Pancreas (tissue), 10 donors: ENCODE measurements at regions not wholly inside any gene's neighbourhood (a gene's known extent, or its start where the extent isn't known, plus 50 kb on each side); places are given as distances from the start of the nearest gene placed in this dataset.

Experiments used
- ATAC-seq, 4 donors: fragments of 200-7000 bp; cut with Tn5 transposase; one replicate each; pipeline versions ENCODE4 v1.8.0 to v1.9.1; 2020; ENCODE audit warnings: mild to moderate bottlenecking in 4 of 4, moderate library complexity in 4 of 4
- DNase-seq, 6 donors: peaks; one replicate each; pipeline ENCODE4 v3.0.0-alpha.2; 2020
- FAIRE-seq: peaks from 2 replicates; lab custom pipeline; 2012; peaks lifted over from hg19 to GRCh38; lab: Jason Lieb, UNC
- H3K27ac ChIP-seq, 4 donors: fragments of 200-600 bp; sonication (generic); 1 replicate in 3 of 4; 2 replicates in 1 of 4; pipeline versions ENCODE4 v1.5.0 to v1.8.0; 2020
- H3K27me3 ChIP-seq, 4 donors: fragments of 200-600 bp; one replicate each; pipeline ENCODE4 v1.8.0; 2021
- H3K36me3 ChIP-seq, 3 donors: fragments of 200-600 bp; sonication (generic) in 1 of 3; one replicate each; pipeline versions ENCODE4 v1.5.0 to v1.8.0; 2020 to 2021
- H3K4me1 ChIP-seq, 3 donors: fragments of 200-600 bp; one replicate each; pipeline ENCODE4 v1.8.0; 2021
- H3K4me3 ChIP-seq, 4 donors: fragments of 200-600 bp; sonication (generic) in 2 of 4; one replicate each; pipeline versions ENCODE4 v1.5.0 to v1.8.0; 2020 to 2021
- H3K9me3 ChIP-seq, 4 donors: fragments of 200-600 bp; one replicate each; pipeline ENCODE4 v1.8.0; 2021
- WGBS, 2 donors: extraction: QIAGEN DNeasy Blood & Tissue Kit; methylation state at CpG; one replicate each; pipeline ENCODE4 v1.1.7; 2013; 5-methylcytosine and 5-hydroxymethylcytosine counted together
- intact Hi-C, 3 donors: fragments of 100-400 bp; cut with DNase I; formaldehyde crosslinking; loops; one replicate each; pipeline versions ENCODE4 v1.11.1 to v1.14.2; 2022
- TF ChIP-seq, protein P1 (sequence below), 4 donors: fragments of 200-600 bp; sonication (generic) in 3 of 4; IDR thresholded peaks; one replicate each; pipeline versions ENCODE4 v1.5.0 to v1.8.0; 2021; ENCODE audit warnings: antibody characterized with exemption in 4 of 4
- donor health status: healthy with polysubstance abuse.
- donor health status: DM: no; HTN: no; CAD: no; lungs with moderate emphysema.
- donor health status: DM: no; HTN: no; CAD: no.
- donor health status: control.
- donor health status: control.
- donor health status: Bipolar disorder and iron deficiency.
- donor health status: DM: yes; HTN: yes; CAD: no.
- donor health status: DM: no; HTN: no; CAD: no.
- donor health status: DM: no; HTN: no; CAD: no.
- donor health status: DM: yes; HTN: yes; CAD: no.

DNA sequence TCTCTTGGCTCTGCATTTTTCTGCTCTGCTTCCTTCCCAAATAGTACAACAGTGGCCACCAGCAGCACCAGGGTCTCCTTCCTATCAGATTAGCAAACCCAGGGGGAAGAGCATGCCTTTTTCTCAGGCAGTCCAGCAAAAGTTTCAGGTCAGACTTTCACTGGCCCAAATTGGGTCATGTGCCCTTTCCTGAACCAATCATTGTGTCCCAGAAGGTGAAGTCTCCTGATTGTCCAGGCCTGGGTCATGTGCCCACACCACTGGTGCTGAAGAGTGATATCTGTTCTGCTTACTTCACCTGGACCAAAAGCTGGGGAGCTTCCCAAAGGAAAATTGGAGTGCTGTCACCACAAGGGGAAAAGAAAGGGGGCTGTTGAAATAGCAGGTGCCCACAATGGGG lies 64.1 kb upstream of the ALX4 start:
- DNase-seq, result no peak
- Histone ChIP-seq H3K9me3 (no peaks in the 10 kb centered on the region), H3K4me1 (no peaks in the 10 kb centered on the region), H3K4me3 (no peak overlapping the region), H3K27ac (no peak overlapping the region), H3K36me3 (no peaks in the 10 kb centered on the region), H3K27me3 (no peaks in the 10 kb centered on the region)
- ATAC-seq, result no peak
- intact Hi-C loops, result no loop called here
- TF ChIP-seq, protein P1, sequence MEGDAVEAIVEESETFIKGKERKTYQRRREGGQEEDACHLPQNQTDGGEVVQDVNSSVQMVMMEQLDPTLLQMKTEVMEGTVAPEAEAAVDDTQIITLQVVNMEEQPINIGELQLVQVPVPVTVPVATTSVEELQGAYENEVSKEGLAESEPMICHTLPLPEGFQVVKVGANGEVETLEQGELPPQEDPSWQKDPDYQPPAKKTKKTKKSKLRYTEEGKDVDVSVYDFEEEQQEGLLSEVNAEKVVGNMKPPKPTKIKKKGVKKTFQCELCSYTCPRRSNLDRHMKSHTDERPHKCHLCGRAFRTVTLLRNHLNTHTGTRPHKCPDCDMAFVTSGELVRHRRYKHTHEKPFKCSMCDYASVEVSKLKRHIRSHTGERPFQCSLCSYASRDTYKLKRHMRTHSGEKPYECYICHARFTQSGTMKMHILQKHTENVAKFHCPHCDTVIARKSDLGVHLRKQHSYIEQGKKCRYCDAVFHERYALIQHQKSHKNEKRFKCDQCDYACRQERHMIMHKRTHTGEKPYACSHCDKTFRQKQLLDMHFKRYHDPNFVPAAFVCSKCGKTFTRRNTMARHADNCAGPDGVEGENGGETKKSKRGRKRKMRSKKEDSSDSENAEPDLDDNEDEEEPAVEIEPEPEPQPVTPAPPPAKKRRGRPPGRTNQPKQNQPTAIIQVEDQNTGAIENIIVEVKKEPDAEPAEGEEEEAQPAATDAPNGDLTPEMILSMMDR (IDR thresholded peaks at IDR 0.05), result no peak
- FAIRE-seq, result no peak

DNA sequence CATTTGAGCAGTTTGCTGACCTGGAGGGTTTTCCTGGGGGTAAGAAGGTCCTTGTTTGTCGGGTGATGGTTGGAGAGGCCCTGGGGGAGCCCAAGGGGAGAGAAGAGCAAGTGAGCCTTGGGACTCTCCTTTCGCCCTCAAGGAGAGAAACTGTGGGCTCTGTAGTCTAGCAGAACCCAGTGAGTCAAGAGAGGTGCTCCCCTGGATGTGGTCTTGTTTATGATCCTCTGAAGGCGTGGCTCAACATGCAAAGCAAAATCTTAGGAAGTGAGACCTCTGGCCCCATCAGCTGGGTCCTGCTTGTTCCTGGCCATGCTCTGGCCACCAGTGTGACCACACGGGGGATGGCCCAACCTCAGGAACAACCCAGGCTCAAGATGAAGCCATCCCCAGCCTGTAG lies 66.5 kb upstream of the ALX4 start:
- 72 to 76% methylated on average over 4 of the region's 4 CpGs for WGBS, 2 donors
- DNase-seq (no peak), FAIRE-seq (no peak), ATAC-seq (no peak)
- intact Hi-C loops, result no loop called here
- TF ChIP-seq, protein P1 (IDR thresholded peaks at IDR 0.05), result no peak
- Histone ChIP-seq H3K27me3 (no peaks in the 10 kb centered on the region), H3K36me3 (no peaks in the 10 kb centered on the region), H3K27ac (no peak overlapping the region), H3K4me1 (no peaks in the 10 kb centered on the region), H3K9me3 (no peaks in the 10 kb centered on the region), H3K4me3 (no peak overlapping the region)

DNA sequence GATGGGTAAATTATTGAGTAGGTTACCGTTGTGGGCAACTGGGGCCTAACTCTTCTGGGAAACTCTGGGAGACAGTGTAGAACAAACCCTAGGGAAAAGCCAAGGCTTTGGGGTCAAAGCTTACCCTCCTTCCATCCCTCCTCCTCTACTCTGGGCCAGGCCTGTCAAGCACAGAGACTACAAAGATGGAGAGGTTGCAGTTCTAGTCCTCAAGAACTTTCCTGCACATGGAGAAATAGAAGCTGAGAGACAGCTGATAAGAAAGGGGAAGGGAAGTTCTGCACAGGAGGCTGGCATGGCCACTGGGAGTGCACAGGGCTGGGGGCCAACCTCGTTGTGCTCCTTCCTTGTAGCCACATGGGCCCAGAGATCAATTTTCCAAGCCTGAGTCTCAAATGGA lies 67.2 kb upstream of the ALX4 start:
- Histone ChIP-seq H3K36me3 (no peaks in the 10 kb centered on the region), H3K27ac (no peak overlapping the region), H3K4me3 (no peak overlapping the region), H3K4me1 (no peaks in the 10 kb centered on the region), H3K9me3 (no peaks in the 10 kb centered on the region), H3K27me3 (no peaks in the 10 kb centered on the region)
- DNase-seq, result no peak
- ATAC-seq, result no peak
- TF ChIP-seq, protein P1 (IDR thresholded peaks at IDR 0.05), result no peak
- WGBS, 2 donors, result 69 to 74% methylated on average over 2 of the region's 2 CpGs
- intact Hi-C loops, result no loop called here
- no peak for FAIRE-seq

DNA sequence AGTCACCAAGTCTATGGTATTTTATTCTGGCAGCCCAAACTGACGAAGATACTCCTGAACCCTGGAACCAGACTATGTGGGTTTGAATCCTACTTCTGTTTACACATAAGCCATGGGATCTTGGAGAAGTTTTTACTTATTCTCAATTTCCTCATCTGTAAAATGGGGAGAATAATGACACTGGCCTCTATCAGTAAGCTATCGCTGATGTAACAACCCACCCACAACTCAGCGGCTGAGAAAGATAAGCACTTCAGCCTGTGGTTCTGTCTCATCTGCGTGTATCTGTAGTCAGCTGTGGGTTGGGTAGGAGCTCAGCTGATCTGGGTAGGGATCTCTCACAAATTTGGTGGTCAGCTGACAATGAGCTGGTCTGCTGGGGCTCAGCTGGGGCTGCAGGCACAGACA lies 68.0 kb upstream of the ALX4 start:
- Histone ChIP-seq H3K4me1 (no peaks in the 10 kb centered on the region), H3K9me3 (no peaks in the 10 kb centered on the region), H3K36me3 (no peaks in the 10 kb centered on the region), H3K27me3 (no peaks in the 10 kb centered on the region), H3K4me3 (no peak overlapping the region), H3K27ac (no peak overlapping the region)
- DNase-seq (no peak), ATAC-seq (no peak), FAIRE-seq (no peak)
- 89 to 92% methylated on average over 4 of the region's 4 CpGs for WGBS, 2 donors
- intact Hi-C loops, result no loop called here
- TF ChIP-seq, protein P1 (IDR thresholded peaks at IDR 0.05), result no peak

DNA sequence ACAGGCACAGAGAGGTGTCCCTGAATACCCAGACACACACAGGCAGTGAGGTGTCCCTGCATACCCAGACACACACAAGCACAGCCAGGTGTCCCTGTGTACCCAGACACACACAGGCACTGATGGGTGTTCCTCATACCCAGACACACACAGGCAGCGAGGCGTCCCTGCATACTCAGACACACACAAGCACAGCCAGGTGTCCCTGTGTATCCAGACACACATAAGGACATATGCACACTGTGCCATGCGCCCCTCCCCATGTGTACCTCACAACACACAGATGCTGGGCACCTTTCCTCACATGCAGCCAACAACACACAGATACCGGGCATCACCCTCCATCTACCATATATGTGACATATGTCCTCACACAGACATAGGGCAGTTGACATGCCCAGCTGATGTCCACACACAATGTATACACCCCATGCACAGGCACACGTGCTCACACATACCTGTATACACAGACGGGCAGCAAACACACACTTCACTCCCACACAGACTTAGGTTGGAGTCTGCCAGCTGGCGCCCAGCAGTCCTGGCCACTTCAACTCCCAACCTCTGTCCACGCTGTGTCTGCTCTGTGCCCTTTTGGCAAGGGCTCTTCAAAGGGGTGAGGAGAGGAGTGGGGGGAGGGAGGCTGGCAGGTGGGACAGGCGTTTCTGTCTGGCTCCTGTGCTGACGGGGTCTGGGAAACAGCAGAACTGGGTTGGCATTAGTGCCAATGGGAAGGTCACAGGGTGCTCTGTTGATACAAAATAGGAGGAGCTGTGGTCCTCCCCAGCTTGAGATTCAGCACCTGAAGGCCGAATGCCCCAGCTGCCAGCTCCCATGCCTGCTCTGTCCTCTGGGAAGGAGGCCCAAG lies 69.4 kb upstream of the ALX4 start:
- no peak for ATAC-seq

More for the DNA sequence above, 69.4 kb upstream of the ALX4 start:
- H3K4me1 ChIP-seq, result no peaks in the 10 kb centered on the region
- intact Hi-C loops, result no loop called here
- no peak overlapping the region for H3K4me3 ChIP-seq
- no peaks in the 10 kb centered on the region for H3K27me3 ChIP-seq
- FAIRE-seq, result no peak
- DNase-seq, result no peak
- 52 to 56% methylated on average over 11 of the region's 11 CpGs for WGBS, 2 donors
- no peak overlapping the region for H3K27ac ChIP-seq
- TF ChIP-seq, protein P1 (IDR thresholded peaks at IDR 0.05), result no peak
- H3K36me3 ChIP-seq, result no peaks in the 10 kb centered on the region
- no peaks in the 10 kb centered on the region for H3K9me3 ChIP-seq
